T-helper 1 cell treated with Interleukin-12 subunit alpha and Interleukin-12 subunit beta and Interleukin-4 antibody, amounts not matched to agents 30 μg/mL and 1 μg/mL, for 36 hours (primary cell): ENCODE measurements at regions not wholly inside any gene's neighbourhood (a gene's known extent, or its start where the extent isn't known, plus 50 kb on each side); places are given as distances from the start of the nearest gene placed in this dataset.
"Not testable (repeated sequence)": the region's sequence is repeated elsewhere in the genome, so short reads cannot be mapped to it uniquely, and the experiment has no call there.

ENCODE experiments used
- H3K27ac Mint-ChIP-seq: one replicate; pipeline ENCODE4 v1.8.0; 2021; ENCODE audit warnings: mild to moderate bottlenecking, mixed read lengths
- H3K27me3 Mint-ChIP-seq: one replicate; pipeline ENCODE4 v1.8.0; 2021; ENCODE audit warnings: low read depth, mixed read lengths
- H3K36me3 Mint-ChIP-seq: one replicate; pipeline ENCODE4 v1.8.0; 2021; ENCODE audit warnings: low read depth, mixed read lengths
- H3K4me1 Mint-ChIP-seq: one replicate; pipeline ENCODE4 v1.8.0; 2021; ENCODE audit warnings: low read depth, mixed read lengths
- H3K4me3 Mint-ChIP-seq: one replicate; pipeline ENCODE4 v1.8.0; 2021; ENCODE audit warnings: mild to moderate bottlenecking, moderate library complexity, mixed read lengths
- H3K9me3 Mint-ChIP-seq: one replicate; pipeline ENCODE4 v1.8.0; 2021; ENCODE audit warnings: mixed read lengths

DNA sequence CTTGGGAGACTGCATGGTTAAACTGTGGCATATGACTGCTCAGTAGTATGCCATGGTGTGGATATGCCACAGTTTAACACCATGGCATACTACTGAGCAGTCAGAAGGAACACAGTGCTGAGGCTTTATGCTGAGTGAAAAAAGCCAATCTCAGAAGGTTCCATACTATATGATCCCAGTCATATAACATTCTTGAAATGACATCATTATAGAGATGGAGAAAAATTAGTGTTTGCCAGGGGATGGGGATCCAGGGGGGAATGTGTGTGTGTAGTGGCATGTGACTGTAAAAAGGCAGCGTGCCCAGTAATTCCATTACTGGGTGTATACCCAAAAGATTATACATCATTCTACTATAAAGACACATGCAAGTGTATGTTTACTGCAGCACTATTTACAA, 85.8 kb downstream of the FOXF2 start:
- H3K36me3 Mint-ChIP-seq = no peaks in the 10 kb centered on the region
- H3K9me3 Mint-ChIP-seq = no peaks in the 10 kb centered on the region
- H3K4me1 Mint-ChIP-seq = peaks cover 3% of the 10 kb centered on the region
- no peak overlapping the region for H3K4me3 Mint-ChIP-seq
- H3K27me3 Mint-ChIP-seq = peaks cover 8% of the 10 kb centered on the region
- no peak overlapping the region for H3K27ac Mint-ChIP-seq

DNA sequence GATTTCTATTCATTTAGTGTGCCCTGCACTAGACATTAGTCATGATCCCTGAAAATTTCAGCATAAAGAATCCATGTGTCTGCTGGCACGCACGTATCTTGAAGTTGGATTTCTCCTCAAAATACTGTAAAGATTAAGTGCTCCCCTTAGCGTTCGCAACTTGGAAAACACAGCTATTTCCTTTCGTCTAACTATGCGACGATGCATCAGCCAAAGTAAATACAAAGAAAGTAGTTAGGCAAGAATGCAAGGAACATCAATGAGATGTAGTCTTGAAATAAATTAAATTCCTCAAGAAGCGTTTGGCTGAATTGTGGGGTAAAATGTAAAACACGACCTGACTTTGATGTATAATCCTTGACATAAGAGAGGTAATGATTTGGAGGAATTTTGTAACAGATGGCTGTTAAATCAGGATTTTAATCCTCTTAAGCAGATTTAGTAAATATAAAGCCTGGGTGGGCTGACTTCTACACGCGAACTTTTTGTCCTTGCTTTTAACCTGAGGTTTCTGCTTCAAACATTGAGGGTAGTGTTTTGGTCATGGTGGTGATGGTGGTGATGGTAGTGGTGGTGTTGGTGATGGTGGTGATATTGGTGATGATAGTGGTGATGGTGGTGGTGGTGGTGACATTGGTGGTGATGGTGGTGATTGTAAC, 88.2 kb downstream of the FOXF2 start:
- H3K27me3 Mint-ChIP-seq = peaks cover 18% of the 10 kb centered on the region
- H3K4me3 Mint-ChIP-seq = no peak overlapping the region
- H3K4me1 Mint-ChIP-seq = no peaks in the 10 kb centered on the region
- no peak overlapping the region for H3K27ac Mint-ChIP-seq
- no peaks in the 10 kb centered on the region for H3K9me3 Mint-ChIP-seq
- H3K36me3 Mint-ChIP-seq = no peaks in the 10 kb centered on the region

DNA sequence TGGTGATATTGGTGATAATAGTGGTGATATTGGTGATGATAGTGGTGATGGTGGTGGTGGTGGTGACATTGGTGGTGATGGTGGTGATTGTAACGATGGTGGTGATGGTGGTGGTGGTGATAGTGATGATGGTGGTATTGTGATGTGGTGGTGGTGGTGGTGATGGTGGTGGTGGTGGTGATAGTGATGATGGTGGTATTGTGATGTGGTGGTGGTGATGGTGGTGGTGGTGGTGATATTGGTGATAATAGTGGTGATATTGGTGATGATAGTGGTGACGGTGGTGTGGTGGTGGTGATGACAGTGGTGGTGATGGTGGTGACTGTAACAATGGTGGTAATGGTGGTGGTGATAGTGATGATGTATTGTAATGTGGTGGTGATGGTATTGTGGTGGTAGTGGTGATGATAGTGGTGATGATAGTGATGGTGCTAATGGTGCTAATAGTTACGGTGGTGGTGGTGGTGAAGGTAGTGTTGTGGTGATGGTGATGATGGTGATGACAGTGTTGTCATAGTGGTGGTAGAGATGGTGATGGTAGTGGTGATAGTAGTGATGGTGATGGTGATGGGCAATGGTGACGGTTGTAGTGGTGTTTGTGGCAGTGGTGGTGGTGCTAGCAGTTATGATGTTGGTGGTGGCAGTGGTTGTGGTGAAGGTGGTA, 88.9 kb downstream of the FOXF2 start:
- H3K36me3 Mint-ChIP-seq, H3K27ac Mint-ChIP-seq, H3K9me3 Mint-ChIP-seq, H3K4me1 Mint-ChIP-seq, H3K4me3 Mint-ChIP-seq: not testable (repeated sequence)
- H3K27me3 Mint-ChIP-seq = peaks cover 14% of the 10 kb centered on the region

DNA sequence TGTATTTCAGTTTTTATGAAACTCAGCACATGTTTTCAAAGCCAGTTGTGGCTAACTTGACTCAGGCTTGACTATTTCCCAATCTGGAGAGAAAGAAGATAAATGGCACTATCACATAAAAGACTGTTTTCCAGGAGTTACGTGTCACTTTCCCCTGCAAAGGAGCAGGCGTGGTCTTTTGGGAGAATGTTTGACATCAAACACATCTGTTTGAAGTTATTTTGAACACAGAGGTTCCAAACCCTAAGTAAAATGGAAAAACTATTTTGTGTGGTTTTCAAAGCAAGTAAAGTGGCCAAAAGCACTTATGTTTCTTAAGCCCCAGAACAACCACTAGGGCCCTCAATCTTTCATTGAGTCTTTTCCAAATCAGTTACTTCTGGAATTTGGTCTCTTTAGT, 89.7 kb downstream of the FOXF2 start:
- H3K27me3 Mint-ChIP-seq = peaks cover 13% of the 10 kb centered on the region
- H3K27ac Mint-ChIP-seq = no peak overlapping the region
- no peaks in the 10 kb centered on the region for H3K36me3 Mint-ChIP-seq
- H3K4me1 Mint-ChIP-seq = no peaks in the 10 kb centered on the region
- no peak overlapping the region for H3K4me3 Mint-ChIP-seq
- no peaks in the 10 kb centered on the region for H3K9me3 Mint-ChIP-seq

DNA sequence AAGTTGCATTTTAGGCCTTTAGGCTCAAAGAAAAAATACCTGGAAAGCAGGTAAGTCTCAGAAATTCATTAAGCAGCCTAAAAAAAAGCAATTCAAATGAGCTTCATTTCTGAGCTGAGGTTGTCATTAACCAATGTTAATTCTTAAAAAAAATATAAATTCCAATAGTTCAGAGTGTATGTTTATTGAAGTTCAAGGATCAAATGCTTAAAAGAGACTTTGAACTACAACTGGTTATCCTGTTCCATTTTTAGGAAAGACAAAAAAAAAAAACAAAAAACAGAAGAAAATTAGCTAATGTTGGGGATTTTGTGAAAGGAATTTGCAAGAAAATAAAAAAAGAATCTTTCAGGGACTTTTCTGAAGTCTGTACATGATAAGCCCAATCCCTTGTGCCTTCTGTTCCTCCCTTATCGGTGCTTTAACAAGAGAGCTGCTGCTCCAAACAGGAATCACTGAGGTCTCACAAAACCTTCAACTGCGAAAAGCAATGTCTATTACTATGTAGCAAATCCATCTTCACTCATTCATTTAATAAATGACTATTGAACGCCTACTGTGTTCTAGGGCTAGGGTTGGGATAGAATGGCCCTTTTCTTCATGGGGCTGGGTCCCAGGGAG, 90.3 kb downstream of the FOXF2 start:
- Mint-ChIP-seq H3K27me3 (peaks cover 11% of the 10 kb centered on the region), H3K9me3 (no peaks in the 10 kb centered on the region), H3K27ac (no peak overlapping the region), H3K36me3 (no peaks in the 10 kb centered on the region), H3K4me3 (no peak overlapping the region), H3K4me1 (no peaks in the 10 kb centered on the region)

DNA sequence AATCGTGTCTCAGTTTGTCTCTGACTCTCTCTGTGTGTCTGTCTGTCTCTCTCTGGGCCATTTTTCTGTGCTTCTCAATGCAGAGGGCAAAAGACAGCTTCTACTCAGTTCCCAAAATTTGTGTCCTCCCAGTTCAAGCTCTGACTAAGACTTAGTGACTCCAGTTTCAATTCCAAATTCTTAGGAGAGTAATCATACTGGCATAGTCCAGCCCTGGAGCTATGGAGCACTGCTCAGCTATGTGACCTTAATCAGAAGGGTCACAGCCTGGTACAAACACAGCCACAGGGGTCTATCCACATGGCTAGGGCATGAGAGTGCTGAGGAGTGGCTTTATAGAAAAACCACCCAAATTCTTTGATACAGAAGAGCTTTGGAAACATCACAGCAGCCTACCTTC, 91.9 kb downstream of the FOXF2 start:
- Mint-ChIP-seq H3K27ac (no peak overlapping the region), H3K4me3 (no peak overlapping the region), H3K36me3 (no peaks in the 10 kb centered on the region), H3K4me1 (no peaks in the 10 kb centered on the region), H3K9me3 (no peaks in the 10 kb centered on the region), H3K27me3 (peaks cover 14% of the 10 kb centered on the region)

DNA sequence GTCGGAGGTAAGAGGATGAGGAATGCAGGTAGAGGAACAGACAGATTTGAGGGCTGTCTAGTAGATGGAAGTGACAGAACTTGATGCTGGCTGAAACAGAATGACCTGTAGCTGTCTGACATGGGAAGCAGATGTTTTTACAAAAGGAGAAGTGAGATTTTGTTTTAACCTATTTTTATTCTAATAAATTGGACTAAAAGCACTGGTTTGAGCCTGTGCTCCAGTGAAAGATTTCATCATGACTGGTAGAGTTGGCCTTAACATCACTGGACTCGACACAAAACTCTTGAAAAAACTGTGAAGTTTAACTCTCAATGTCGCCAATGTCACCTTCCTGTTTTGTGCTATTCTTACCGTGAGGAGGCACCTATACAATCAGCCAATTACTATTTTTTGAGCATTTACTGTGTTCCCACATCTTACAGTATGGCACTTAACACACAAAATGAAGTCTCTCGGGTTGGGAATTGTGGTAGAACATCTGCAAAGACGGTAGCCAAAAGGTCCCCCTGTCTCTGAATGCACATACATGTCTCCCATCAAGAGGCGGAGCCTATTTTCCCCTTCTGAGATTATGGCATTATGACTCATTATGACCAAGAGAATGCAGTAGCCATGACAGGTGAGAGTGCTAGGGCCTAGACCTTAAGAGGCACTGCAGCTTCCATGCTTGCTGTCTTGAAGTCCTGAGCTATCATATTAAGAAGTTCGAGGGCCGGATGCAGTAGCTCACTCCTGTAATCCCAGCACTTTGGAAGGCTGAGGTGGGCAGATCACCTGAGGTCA, 93.2 kb downstream of the FOXF2 start:
- Mint-ChIP-seq H3K36me3 (no peaks in the 10 kb centered on the region), H3K9me3 (no peaks in the 10 kb centered on the region)

DNA sequence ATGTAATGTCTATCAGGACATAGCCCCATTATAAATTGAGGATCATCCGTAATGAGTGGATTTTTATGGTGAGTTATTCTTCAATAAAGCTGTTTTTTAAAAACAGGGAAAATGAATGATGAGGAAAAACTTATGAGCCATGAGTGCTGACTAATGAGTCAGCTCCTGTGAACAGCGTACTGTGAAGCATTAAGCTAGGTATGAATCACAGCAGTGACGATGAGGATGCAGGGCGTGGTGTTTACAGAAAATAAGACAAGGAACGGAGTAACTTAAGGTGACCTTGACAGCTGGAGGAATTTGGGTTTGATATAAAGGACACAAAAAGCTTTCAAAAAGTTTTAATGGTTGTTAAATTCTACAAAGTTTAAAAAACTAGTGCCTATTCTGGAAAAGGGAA, 96.3 kb downstream of the FOXF2 start:
- no peaks in the 10 kb centered on the region for H3K36me3 Mint-ChIP-seq
- no peak overlapping the region for H3K4me3 Mint-ChIP-seq
- H3K27me3 Mint-ChIP-seq = peaks cover 14% of the 10 kb centered on the region
- no peaks in the 10 kb centered on the region for H3K9me3 Mint-ChIP-seq
- H3K27ac Mint-ChIP-seq = no peak overlapping the region
- no peaks in the 10 kb centered on the region for H3K4me1 Mint-ChIP-seq

More for the DNA sequence above, 93.2 kb downstream of the FOXF2 start:
- Mint-ChIP-seq H3K4me1 (no peaks in the 10 kb centered on the region), H3K4me3 (no peak overlapping the region), H3K27ac (no peak overlapping the region), H3K27me3 (peaks cover 14% of the 10 kb centered on the region)

DNA sequence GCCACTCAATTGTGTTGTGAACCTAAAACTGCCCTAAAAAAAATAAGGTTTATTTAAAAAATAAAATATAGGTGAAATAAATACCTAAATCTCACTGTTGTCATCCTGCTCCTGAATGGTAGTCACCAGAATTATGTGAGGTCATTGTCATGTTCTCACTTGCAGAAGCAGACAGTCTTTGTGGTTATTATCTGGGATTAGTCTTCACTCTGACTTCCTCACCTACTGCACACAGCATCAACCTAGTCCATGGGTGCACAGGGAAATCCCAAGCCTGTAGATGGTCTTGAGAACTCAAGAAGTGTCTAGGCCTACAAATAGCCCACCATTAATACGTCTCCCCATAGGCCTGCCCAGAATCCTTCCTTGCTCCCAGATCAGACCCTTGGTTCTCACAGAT, 97.0 kb downstream of the FOXF2 start:
- Mint-ChIP-seq H3K4me1 (no peaks in the 10 kb centered on the region), H3K36me3 (no peaks in the 10 kb centered on the region), H3K27me3 (peaks cover 14% of the 10 kb centered on the region)

DNA sequence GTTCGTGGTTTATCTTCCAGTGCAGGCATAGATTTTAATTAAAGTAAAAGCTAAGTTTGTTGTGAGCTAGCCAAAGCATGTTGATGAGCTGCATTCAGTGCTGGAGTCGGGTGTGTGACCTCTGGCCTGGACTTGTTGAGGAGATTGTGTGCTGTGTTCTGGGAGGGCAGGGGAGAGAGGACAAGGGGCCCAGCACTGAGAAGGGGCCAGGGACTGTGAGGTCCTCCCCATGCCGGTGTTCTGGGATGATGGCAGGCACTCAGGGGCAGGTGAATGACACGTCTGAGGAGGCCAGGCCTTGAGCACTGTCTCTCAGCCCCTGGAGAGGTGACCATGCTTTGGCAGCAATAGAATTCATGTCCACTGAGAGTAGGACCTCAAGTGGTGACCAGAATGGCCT, 97.9 kb downstream of the FOXF2 start:
- Mint-ChIP-seq H3K9me3 (no peaks in the 10 kb centered on the region), H3K36me3 (no peaks in the 10 kb centered on the region), H3K4me1 (no peaks in the 10 kb centered on the region), H3K27ac (no peak overlapping the region), H3K27me3 (peaks cover 7% of the 10 kb centered on the region), H3K4me3 (no peak overlapping the region)

More for the DNA sequence above, 97.0 kb downstream of the FOXF2 start:
- Mint-ChIP-seq H3K9me3 (no peaks in the 10 kb centered on the region), H3K4me3 (no peak overlapping the region), H3K27ac (no peak overlapping the region)

DNA sequence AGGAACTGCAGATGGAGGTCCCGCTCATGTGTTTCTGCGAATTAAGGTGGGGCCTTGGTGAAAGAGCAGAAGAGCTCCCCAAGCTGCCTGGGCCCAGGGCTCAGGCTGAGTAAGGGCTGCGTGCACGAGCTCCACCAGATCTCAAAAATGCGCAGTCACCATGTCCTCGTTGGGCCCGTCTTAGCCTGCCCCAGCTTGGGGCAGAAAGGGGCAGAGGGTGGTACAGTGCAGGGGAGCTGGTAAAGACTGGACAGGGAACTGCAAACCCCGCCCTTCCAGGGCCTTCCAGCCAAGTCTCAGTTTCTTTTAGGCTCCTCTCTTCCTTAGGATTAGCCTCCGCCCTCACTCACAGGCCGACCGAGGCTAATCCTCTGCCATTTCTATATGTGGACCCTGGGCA, 101.6 kb downstream of the FOXF2 start:
- no peaks in the 10 kb centered on the region for H3K4me1 Mint-ChIP-seq

DNA sequence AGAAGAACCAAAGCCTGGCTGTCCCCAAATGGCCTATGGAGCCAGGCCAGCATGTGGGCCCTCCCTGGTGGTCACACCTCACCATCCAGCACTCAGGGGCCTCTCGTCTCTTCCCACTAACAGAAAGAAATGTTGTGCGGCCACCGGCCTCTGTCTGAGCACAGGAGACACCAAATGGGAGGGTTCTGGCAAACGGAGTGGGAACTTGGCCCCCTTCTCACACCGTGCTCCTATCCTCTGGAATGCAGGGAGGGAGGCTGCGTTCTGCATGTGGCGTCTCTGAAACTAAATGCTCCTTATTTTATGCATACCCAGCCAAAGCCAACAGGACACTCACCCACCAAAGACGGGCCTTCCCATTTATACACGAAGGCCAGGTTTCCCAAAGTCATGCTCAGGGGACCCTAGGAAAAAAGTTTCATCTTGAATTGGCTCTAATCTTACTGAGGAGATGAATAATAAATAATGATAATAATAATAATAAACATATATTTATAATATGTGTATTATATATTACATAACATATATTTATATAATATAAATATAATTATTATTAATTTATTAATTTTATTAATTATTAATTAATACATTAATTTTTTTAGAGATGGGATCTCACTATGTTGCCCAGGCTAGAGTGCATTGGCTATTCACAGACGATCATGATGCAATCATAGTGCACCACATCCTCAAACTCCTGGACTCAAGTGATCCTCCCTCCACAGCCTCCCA, 102.4 kb downstream of the FOXF2 start:
- no peak overlapping the region for H3K4me3 Mint-ChIP-seq
- no peaks in the 10 kb centered on the region for H3K27me3 Mint-ChIP-seq
- H3K27ac Mint-ChIP-seq = no peak overlapping the region
- no peaks in the 10 kb centered on the region for H3K36me3 Mint-ChIP-seq
- H3K9me3 Mint-ChIP-seq = no peaks in the 10 kb centered on the region
- H3K4me1 Mint-ChIP-seq = no peaks in the 10 kb centered on the region

More for the DNA sequence above, 101.6 kb downstream of the FOXF2 start:
- Mint-ChIP-seq H3K4me3 (no peak overlapping the region), H3K9me3 (no peaks in the 10 kb centered on the region), H3K36me3 (no peaks in the 10 kb centered on the region), H3K27ac (no peak overlapping the region), H3K27me3 (no peaks in the 10 kb centered on the region)

DNA sequence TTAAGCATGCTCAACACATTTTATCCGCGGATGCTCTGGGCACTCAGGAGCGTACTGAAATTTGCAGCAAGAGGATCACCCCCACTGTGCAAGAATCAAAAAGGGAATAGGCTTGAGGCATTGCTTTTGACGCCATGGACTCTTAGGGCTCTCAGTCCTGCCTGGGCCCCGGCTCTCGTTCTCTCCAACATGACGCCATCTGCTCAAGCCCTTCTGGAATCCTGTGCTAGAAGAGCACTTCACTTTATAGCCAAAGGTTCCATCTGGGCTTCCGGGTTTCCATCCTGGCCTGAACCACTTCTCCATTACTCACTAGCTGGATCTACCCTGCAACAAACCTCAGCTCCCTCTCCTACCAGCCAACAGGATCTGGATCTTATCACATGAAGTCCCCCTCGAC, 105.3 kb downstream of the FOXF2 start:
- no peak overlapping the region for H3K4me3 Mint-ChIP-seq
- H3K4me1 Mint-ChIP-seq = no peaks in the 10 kb centered on the region
- H3K27ac Mint-ChIP-seq = no peak overlapping the region
- H3K36me3 Mint-ChIP-seq = no peaks in the 10 kb centered on the region
- H3K9me3 Mint-ChIP-seq = no peaks in the 10 kb centered on the region
- no peaks in the 10 kb centered on the region for H3K27me3 Mint-ChIP-seq

DNA sequence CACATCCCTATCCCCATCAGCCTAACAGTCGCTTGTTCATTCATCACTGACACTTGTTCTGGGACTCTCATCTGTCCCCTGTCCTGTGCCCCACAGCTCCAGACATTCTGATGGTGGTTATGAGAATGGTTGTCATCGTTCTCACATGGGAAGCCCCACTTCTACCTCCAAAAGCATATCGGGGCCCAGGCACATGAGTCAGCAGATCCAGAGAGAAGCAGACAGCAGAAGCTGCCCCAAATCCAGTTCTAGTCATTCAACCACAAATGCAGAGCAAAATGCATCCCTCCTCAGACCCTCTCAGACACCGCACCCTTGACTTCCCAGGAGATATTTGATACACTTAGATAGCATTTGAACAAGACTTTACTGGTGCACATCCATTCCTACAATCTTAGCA, 106.0 kb downstream of the FOXF2 start:
- no peaks in the 10 kb centered on the region for H3K27me3 Mint-ChIP-seq
- no peaks in the 10 kb centered on the region for H3K9me3 Mint-ChIP-seq
- H3K36me3 Mint-ChIP-seq = no peaks in the 10 kb centered on the region
- no peak overlapping the region for H3K4me3 Mint-ChIP-seq
- no peaks in the 10 kb centered on the region for H3K4me1 Mint-ChIP-seq
- no peak overlapping the region for H3K27ac Mint-ChIP-seq
